Natural killer cell (primary cell): ENCODE measurements at regions not wholly inside any gene's neighbourhood (a gene's known extent, or its start where the extent isn't known, plus 50 kb on each side); places are given as distances from the start of the nearest gene placed in this dataset.

Source experiments
- ATAC-seq, 3 donors: fragments of 150-1000 bp in 2 of 3; fragments of 200-7000 bp in 1 of 3; cut with Tn5 transposase; 1 replicate in 1 of 3; 2 replicates in 2 of 3; pipeline ENCODE4 v1.10.0; 2021; ENCODE audit warnings: mild to moderate bottlenecking in 2 of 3, moderate library complexity in 2 of 3
- DNase-seq, 2 donors: peaks; one replicate each; pipeline versions ENCODE4 v3.0.0 to v3.0.0-alpha.2; 2013 to 2021; ENCODE audit warnings: mixed read lengths in 1 of 2
- H3K27ac ChIP-seq: one replicate; pipeline ENCODE4 v1.5.1; 2013; ENCODE audit warnings: mild to moderate bottlenecking, low read length
- H3K27me3 ChIP-seq: one replicate; pipeline ENCODE4 v1.6.1; 2013; ENCODE audit warnings: low read length; ENCODE audit not compliant: control insufficient read depth, insufficient read depth
- H3K36me3 ChIP-seq: one replicate; pipeline ENCODE4 v1.6.1; 2013; ENCODE audit warnings: low read length; ENCODE audit not compliant: control insufficient read depth, insufficient read depth
- H3K4me1 ChIP-seq: one replicate; pipeline ENCODE4 v1.6.1; 2013; ENCODE audit warnings: low read length; ENCODE audit not compliant: control insufficient read depth, insufficient read depth
- H3K4me3 ChIP-seq: one replicate; pipeline ENCODE4 v1.5.1; 2013; ENCODE audit warnings: low read length
- H3K9me3 ChIP-seq: one replicate; pipeline ENCODE4 v1.6.1; 2013; ENCODE audit warnings: low read length; ENCODE audit not compliant: control insufficient read depth, insufficient read depth
- H3K27ac Mint-ChIP-seq, 2 donors: one replicate each; pipeline ENCODE4 v1.8.0; 2022; ENCODE audit warnings: mild to moderate bottlenecking in 2 of 2, mixed read lengths in 2 of 2, moderate library complexity in 1 of 2
- H3K27me3 Mint-ChIP-seq, 2 donors: one replicate each; pipeline ENCODE4 v1.8.0; 2022; ENCODE audit warnings: low read depth in 2 of 2, mixed read lengths in 2 of 2
- H3K36me3 Mint-ChIP-seq: one replicate; pipeline ENCODE4 v1.8.0; 2022; ENCODE audit warnings: mixed read lengths
- H3K4me1 Mint-ChIP-seq, 2 donors: one replicate each; pipeline ENCODE4 v1.8.0; 2022; ENCODE audit warnings: mixed read lengths in 2 of 2
- H3K4me3 Mint-ChIP-seq: one replicate; pipeline ENCODE4 v1.8.0; 2022; ENCODE audit warnings: mild to moderate bottlenecking, moderate library complexity, mixed read lengths
- H3K9me3 Mint-ChIP-seq, 2 donors: one replicate each; pipeline ENCODE4 v1.8.0; 2022; ENCODE audit warnings: mixed read lengths in 2 of 2
- WGBS: methylation state at CpG from one replicate; pipeline ENCODE4 v1.1.7; 2013; ENCODE audit warnings: missing lambda C conversion rate; ENCODE audit not compliant: insufficient coverage; 5-methylcytosine and 5-hydroxymethylcytosine counted together
- intact Hi-C: fragments of 100-400 bp; cut with micrococcal nuclease; formaldehyde crosslinking; loops from one replicate; pipeline ENCODE4 v1.14.2; 2022
- TF ChIP-seq, protein P1 (sequence below): fragments of 200-600 bp; IDR thresholded peaks from one replicate; pipeline ENCODE4 v1.8.0; 2022; ENCODE audit warnings: antibody characterized with exemption

DNA sequence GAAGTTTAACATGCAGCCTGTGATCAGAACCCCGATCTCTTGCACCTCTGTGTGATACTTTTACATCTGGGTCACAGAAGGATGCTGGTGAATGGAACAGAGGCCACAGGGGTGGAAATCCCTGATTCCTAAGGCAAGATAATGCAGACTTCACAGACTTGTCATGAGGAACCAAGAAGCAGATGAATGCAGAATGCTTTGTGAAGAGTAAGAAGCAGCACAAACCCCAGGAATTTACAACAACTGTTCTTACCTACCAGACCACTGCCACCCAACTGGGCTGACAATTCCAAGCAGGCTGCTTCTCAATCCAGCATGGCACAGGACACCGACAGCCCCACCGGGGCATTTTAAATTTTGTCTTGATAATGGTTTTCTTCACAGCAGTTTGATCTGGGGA lies 113.2 kb upstream of the CD93 start:
- H3K4me1 ChIP-seq: no peaks in the 10 kb centered on the region
- H3K9me3 Mint-ChIP-seq: no peaks in the 10 kb centered on the region

DNA sequence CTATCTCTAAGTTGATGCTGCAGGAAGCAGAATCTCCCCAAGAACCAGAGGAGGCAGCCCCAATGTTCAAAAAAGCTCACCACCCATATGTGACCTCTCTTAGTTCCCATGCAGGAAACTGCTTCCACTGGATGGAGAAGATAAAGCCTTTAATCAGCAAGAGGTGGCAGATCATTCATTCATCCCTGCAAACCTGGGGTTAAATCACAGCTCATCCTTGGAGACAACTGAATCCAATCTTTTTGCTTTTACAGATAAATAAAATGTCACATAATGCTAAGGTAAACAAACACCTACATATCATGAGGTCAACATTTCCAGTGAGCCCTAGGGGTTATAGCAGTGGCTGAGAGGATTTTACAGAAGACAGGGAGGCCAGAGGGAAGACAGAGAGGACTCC lies 112.7 kb upstream of the CD93 start:
- H3K9me3 Mint-ChIP-seq: no peaks in the 10 kb centered on the region
- Histone ChIP-seq H3K27me3 (no peaks in the 10 kb centered on the region), H3K4me3 (no peak overlapping the region), H3K9me3 (no peaks in the 10 kb centered on the region), H3K36me3 (no peaks in the 10 kb centered on the region), H3K27ac (no peak overlapping the region), H3K4me1 (no peaks in the 10 kb centered on the region)
- DNase-seq (no peak), ATAC-seq (no peak)
- H3K36me3 Mint-ChIP-seq: no peaks in the 10 kb centered on the region
- TF ChIP-seq, protein P1, sequence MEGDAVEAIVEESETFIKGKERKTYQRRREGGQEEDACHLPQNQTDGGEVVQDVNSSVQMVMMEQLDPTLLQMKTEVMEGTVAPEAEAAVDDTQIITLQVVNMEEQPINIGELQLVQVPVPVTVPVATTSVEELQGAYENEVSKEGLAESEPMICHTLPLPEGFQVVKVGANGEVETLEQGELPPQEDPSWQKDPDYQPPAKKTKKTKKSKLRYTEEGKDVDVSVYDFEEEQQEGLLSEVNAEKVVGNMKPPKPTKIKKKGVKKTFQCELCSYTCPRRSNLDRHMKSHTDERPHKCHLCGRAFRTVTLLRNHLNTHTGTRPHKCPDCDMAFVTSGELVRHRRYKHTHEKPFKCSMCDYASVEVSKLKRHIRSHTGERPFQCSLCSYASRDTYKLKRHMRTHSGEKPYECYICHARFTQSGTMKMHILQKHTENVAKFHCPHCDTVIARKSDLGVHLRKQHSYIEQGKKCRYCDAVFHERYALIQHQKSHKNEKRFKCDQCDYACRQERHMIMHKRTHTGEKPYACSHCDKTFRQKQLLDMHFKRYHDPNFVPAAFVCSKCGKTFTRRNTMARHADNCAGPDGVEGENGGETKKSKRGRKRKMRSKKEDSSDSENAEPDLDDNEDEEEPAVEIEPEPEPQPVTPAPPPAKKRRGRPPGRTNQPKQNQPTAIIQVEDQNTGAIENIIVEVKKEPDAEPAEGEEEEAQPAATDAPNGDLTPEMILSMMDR: no peak
- intact Hi-C loops: no loop called here
- no peaks in the 10 kb centered on the region for H3K4me1 Mint-ChIP-seq
- H3K27ac Mint-ChIP-seq: no peak overlapping the region
- H3K27me3 Mint-ChIP-seq: peaks cover 7 to 14% of the 10 kb centered on the region in 2 donors
- H3K4me3 Mint-ChIP-seq: no peak overlapping the region

More for the DNA sequence above, 113.2 kb upstream of the CD93 start:
- H3K36me3 Mint-ChIP-seq: no peaks in the 10 kb centered on the region
- peaks cover 7 to 12% of the 10 kb centered on the region in 2 donors for H3K27me3 Mint-ChIP-seq
- intact Hi-C loops: no loop called here
- H3K27ac ChIP-seq: no peak overlapping the region
- no peaks in the 10 kb centered on the region for H3K36me3 ChIP-seq
- H3K9me3 ChIP-seq: no peaks in the 10 kb centered on the region
- no peaks in the 10 kb centered on the region for H3K27me3 ChIP-seq
- H3K4me1 Mint-ChIP-seq: no peaks in the 10 kb centered on the region
- DNase-seq (no peak), ATAC-seq (no peak)
- no peak overlapping the region for H3K4me3 ChIP-seq
- no peak overlapping the region for H3K27ac Mint-ChIP-seq
- WGBS: 89% methylated on average over 3 of the region's 3 CpGs
- H3K4me3 Mint-ChIP-seq: no peak overlapping the region
- TF ChIP-seq, protein P1: no peak

DNA sequence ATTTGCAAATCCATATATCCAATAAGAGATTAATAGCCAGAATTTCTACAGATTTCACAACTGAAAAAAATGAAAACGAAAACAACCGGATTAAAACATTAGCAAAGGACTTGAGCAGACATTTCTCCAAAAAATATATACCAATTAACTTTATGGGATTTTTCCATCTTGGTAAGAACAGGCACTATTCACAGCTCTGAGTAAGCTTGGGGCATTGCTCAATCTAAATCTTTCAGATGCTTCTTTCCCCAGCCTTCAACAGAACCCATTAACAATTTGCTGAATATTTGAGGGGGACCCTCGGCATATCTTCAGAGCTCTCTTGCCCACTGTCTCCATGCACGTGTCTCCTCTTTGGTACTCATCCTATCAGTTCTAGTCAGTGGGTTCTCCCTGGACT lies 111.7 kb upstream of the CD93 start:
- 92% methylated on average over 4 of the region's 4 CpGs for WGBS
- H3K4me3 Mint-ChIP-seq: no peak overlapping the region
- Histone ChIP-seq H3K4me3 (no peak overlapping the region), H3K36me3 (no peaks in the 10 kb centered on the region), H3K27me3 (no peaks in the 10 kb centered on the region), H3K27ac (no peak overlapping the region), H3K9me3 (no peaks in the 10 kb centered on the region), H3K4me1 (no peaks in the 10 kb centered on the region)
- DNase-seq (no peak), ATAC-seq (no peak)
- H3K4me1 Mint-ChIP-seq: no peaks in the 10 kb centered on the region
- intact Hi-C loops: no loop called here
- TF ChIP-seq, protein P1: no peak
- no peak overlapping the region for H3K27ac Mint-ChIP-seq
- H3K27me3 Mint-ChIP-seq: peaks cover 7 to 14% of the 10 kb centered on the region in 2 donors
- H3K9me3 Mint-ChIP-seq: no peaks in the 10 kb centered on the region
- H3K36me3 Mint-ChIP-seq: no peaks in the 10 kb centered on the region

DNA sequence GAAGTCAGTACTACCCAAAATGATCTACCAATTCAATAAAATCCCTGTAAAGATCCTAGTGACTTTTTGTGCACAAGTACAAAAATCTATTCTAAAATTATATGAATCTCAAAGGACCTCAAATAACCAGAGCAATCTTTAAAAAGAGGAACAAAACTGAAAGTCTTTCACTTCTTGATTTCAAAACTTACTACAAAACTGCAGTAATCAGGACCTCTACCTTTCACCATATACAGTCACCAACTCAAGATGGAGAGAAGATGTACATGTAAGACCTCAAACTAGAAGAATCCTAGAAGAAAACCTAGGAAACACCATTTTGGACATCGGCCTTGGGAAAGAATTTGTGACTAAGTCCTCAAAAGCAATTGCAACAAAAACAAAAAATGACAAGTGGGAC lies 109.5 kb upstream of the CD93 start:
- no peaks in the 10 kb centered on the region for H3K36me3 Mint-ChIP-seq
- ATAC-seq (no peak), DNase-seq (no peak)
- H3K36me3 ChIP-seq: no peaks in the 10 kb centered on the region
- no peak overlapping the region for H3K4me3 ChIP-seq
- TF ChIP-seq, protein P1: no peak
- WGBS: 83% methylated on average over 1 of the region's 1 CpG
- no peaks in the 10 kb centered on the region for H3K4me1 Mint-ChIP-seq
- H3K9me3 Mint-ChIP-seq: no peaks in the 10 kb centered on the region
- H3K27ac ChIP-seq: no peak overlapping the region
- no peak overlapping the region for H3K27ac Mint-ChIP-seq
- no peaks in the 10 kb centered on the region for H3K27me3 ChIP-seq
- no peaks in the 10 kb centered on the region for H3K4me1 ChIP-seq
- H3K9me3 ChIP-seq: no peaks in the 10 kb centered on the region
- H3K4me3 Mint-ChIP-seq: no peak overlapping the region
- H3K27me3 Mint-ChIP-seq: peaks cover 7% of the 10 kb centered on the region in 2 donors
- intact Hi-C loops: no loop called here
